GM19240 (cell line): ENCODE measurements at regions not wholly inside any gene's neighbourhood (a gene's known extent, or its start where the extent isn't known, plus 50 kb on each side); places are given as distances from the start of the nearest gene placed in this dataset.

Source experiments
- DNase-seq: peaks from one replicate; pipeline ENCODE4 v3.0.0; 2011; ENCODE audit warnings: low spot score; ENCODE audit not compliant: insufficient read length

GRCh38 chr20:4560667-4561066 is 125.6 kb upstream of the PRNP start:
- DNase-seq = no peak

DNA sequence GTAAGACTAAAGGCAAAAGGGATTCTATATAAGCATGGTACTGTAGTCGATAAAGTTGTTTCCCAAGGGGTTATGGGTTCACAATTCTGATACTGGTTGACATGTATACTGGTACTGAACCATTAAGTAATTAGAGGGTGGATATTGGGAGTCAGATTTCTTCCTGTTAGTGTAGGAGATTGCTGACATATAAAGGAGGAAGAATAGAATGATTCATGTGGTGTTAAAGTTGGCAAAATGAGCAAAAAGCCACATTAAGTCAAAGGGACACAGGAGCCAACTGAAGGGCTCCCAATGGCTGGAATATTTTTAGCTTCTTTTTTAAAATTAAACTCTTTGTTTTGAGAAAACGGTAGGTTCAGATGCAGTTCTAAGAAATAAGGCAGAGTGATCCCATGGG is 126.3 kb upstream of the PRNP start:
- DNase-seq = no peak

DNA sequence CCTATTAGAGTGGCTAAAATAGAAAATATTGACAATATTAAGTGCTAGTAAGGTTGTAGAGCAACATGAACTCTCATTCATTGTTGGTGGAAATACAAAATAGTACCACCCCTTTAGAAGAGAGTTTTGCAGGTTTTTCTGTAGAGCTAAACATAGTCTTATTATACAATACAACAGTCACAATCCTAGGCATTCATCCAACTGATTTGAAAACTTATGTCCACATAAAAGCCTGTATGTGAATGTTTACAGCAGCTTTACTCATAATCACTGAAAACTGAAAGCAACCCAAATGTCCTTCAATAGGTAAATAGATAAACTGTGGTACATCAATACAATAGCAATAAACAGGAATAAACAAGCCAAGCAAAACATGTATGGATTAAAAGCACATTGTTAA is 127.2 kb upstream of the PRNP start:
- DNase-seq = no peak

DNA sequence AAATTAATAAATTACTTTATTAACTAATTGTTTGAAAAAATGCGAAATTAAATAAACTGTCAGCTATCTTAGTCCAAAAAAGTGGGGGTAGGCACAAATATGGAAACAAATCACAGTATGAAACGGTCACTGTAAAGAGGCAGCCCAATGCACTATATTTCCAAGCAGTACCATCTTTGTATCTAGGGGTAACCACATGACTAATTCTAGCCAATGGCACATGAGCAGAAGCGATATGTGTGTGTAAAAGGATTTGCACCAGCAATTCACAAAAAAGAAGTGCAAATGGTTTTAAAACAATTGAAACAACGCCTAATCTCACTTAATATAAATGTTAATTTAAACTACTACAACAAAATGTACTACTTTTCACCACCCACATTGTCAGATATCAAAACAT is 129.5 kb upstream of the PRNP start:
- no peak for DNase-seq

DNA sequence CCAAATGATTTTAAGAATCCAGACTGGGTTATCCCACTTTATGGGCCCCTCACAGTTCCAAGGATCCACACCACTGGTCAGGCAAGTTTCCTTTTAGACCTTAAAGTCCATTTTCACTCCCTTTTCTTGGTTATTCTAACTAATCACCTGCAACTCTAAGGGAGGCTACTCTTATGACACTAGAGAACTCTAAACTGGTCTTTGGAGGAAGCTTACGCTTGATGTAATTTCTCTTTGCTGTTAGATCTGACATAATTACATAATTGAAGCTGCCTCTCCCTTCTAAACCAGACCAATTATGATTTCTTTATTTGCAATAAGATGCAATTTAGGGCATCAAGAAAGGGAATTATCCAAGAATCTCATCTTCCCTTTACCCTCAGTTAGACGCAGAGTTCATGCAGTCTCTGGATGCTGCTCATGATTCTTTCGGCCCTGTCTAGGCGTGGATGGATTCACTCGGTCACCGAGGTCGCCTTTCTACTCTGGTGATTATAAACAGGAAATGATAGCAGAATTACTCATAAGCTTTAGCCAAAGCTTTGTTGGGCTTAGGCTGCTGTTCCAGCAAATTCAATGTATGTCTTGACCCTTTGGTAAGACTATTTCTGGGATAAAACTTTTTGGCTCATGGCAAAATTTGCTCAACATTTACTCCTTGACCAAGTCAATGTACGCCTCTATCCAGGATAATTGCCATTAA is 130.9 kb upstream of the PRNP start:
- DNase-seq = no peak

DNA sequence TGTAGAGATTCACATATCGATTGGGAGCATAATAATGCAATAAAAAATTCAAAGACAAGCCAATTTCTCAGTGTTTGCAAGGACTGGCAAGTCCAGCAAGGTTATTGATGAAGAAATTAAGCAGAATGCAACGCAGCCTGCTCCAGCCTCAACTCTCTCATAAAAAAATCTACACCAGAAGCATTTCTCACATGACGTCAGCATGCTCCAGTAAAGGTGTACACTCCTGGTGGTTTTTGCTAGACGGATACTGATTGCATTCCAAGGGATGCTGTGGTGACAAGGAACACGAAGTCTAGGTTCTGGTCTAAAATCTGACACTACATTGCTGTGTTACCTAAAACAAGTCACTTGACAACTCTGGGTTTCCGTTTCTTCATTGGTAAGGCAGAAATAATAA is 131.9 kb upstream of the PRNP start:
- DNase-seq = no peak

- DNase-seq = no peak
Observed at GRCh38 chr20:4552075-4552640, 134.1 kb upstream of the PRNP start.

DNA sequence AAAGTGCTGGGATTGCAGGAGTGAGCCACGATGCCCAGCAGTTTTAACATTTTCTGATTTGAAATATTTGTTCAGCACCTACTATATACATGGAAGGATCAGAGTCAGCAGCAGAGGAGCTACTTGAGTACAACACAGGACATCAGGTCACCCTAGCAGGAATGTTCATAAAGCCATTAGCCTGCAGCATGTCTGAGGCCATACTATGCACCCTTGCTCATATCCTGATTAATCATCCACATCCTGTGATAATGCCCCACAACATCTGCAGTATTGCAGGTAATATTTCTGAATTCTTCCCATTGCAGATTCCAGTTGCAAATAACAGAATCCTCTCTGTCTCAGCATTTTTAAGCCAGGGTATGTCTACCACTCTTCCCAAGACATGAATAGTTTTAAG is 135.5 kb upstream of the PRNP start:
- no peak for DNase-seq

- no peak for DNase-seq
Observed at GRCh38 chr20:4549711-4550259, 136.5 kb upstream of the PRNP start.

DNA sequence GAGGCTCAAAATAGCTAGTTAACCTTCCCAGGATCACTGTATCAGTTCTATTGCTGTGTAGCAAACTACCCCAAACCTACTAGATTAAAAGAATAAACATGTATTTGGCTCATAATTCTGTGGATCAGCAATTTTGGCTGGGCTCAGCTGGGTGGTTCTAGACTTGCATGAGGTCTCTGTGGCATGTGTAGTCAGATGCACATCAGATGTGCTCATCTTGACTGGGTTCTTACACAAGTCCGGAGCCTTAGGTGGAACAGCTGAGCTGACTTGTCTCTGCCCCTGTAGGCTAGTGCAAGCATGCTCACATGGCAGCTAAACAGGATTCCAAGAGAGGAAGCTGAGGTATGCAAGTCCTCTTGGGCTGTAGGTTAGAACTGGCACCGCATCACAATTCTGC is 137.7 kb upstream of the PRNP start:
- DNase-seq = no peak

DNA sequence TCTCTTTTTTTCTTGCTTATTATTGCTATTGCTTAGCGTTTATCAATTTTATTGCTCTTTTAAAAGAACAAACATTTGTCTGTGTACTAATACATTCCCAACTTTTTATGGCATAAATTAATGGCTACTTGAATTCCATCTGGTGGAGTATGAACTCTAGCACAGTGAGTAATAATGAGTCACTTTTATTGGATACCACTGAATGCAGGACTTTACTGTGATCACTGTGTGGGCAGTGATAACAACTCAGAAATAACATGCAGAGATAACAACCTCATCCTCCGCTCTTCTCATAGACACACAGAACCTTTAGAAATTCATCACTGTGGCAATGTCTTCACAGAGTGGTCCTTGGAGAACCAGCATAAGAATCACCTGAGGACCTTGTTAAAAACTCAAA is 139.5 kb upstream of the PRNP start:
- no peak for DNase-seq

GRCh38 chr20:4546342-4546741 is 139.9 kb upstream of the PRNP start:
- DNase-seq = no peak

- DNase-seq = no peak
Observed at GRCh38 chr20:4545526-4545925, 140.7 kb upstream of the PRNP start.

DNA sequence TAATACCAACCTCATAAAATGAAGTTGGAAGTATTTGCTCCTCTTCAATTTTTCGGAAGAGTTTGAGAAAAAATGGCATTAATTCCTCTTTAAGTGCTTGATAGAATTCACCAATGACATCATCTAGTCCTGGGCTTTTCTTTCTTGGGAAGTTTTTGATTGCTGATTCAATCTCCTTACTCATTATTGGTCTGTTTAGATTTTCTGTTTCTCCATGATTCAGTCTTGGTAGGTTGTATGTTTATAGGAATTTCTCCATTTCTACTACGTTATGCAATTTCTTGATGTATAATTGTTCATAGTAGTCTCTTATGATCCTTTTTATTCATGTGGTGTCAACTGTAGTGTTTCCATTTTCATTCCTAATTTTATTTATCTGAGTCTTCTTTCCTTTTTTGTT is 141.5 kb upstream of the PRNP start:
- DNase-seq = no peak

GRCh38 chr20:4542270-4542669 is 144.0 kb upstream of the PRNP start:
- DNase-seq = no peak

- no peak for DNase-seq
Observed at GRCh38 chr20:4534315-4534714, 151.9 kb upstream of the PRNP start.

DNA sequence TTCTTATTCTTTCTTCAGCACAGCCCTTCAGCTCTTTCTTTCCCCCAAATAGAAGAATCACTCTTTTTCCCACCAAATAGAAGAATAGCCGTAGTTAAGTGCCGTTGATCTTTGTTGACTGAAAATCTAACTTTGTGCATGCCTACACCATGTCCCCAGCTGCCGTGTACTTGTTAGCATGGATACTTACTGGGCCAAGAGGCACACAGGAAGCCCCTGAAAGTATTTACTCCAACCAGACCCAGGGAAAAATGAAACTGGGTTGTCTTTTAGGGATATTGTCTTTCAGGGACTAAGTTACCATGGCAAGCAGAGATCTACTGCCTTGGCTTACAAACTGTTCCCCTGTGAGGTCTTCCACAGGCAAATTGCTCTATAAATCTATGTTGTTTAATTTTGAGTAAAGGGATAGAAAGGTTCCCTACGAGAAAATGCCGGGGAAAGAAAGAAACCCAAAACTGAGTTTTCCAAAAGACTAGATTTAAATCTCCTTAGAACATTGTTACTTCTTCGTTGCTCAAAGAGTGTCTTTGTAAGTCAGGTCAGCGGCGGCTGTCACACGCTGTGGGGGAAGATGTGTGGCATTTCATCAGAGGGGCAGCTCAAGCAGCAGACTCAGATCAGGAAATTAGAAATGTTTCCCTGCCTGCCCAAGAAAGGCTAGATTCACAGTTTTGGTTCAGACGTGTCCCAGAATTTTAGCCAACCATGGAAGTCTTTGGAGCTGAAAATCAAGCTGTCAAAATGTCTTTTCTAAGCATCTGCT is 152.7 kb upstream of the PRNP start:
- no peak for DNase-seq

- no peak for DNase-seq
Observed at GRCh38 chr20:4532772-4533171, 153.5 kb upstream of the PRNP start.

DNA sequence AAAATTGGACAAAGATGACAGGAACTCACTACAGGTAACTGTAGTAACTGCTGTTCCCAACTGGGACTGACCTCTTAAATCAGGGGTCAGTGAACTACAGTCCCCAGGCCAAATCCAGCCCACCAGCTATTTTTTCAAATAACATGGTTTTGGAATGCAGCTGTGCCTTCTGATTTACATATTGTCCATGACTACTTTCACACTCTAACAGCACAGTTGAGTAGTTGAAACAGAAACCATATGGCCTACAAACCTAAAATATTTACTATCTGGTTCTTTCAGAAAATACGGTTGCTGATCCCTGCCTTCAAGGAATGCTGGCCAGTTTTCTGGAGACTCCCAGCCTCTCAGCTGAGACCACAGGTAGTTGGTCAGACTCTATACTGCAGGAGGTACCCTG is 161.5 kb upstream of the PRNP start:
- DNase-seq = no peak

GRCh38 chr20:4524307-4524706 is 161.9 kb upstream of the PRNP start:
- DNase-seq = no peak

- no peak for DNase-seq
Observed at GRCh38 chr20:4522310-4522709, 163.9 kb upstream of the PRNP start.

GRCh38 chr20:4521170-4521968 is 164.9 kb upstream of the PRNP start:
- DNase-seq = no peak
